HAP-1 (cell line): ENCODE measurements at regions not wholly inside any gene's neighbourhood (a gene's known extent, or its start where the extent isn't known, plus 50 kb on each side); places are given as distances from the start of the nearest gene placed in this dataset.
A peak's percentile ranks its signal among the peaks of the same experiment; 100 is the strongest.

ENCODE experiments used
- DNase-seq, 2 experiments: peaks; one replicate each; pipeline ENCODE4 v3.0.0-alpha.2; 2016 to 2020; ENCODE audit warnings: low spot score in 2 of 2
- H3K27me3 ChIP-seq: fragments of 250-450 bp; sonication (Bioruptor Pico); 2 replicates; pipeline ENCODE4 v1.5.1; 2020; ENCODE audit warnings: low read depth, mild to moderate bottlenecking, moderate library complexity
- H3K36me3 ChIP-seq: fragments of 250-450 bp; sonication (Bioruptor Pico); replicated peaks from 2 replicates; pipeline ENCODE4 v1.5.1; 2020; ENCODE audit warnings: mild to moderate bottlenecking
- H3K4me1 ChIP-seq: fragments of 250-450 bp; sonication (Bioruptor Pico); 2 replicates; pipeline ENCODE4 v1.5.1; 2020; ENCODE audit warnings: mild to moderate bottlenecking
- H3K4me3 ChIP-seq: fragments of 250-450 bp; sonication (Bioruptor Pico); 2 replicates; pipeline ENCODE4 v1.5.1; 2020; ENCODE audit warnings: mild to moderate bottlenecking, moderate library complexity
- H3K9me3 ChIP-seq: fragments of 250-450 bp; sonication (Bioruptor Pico); 2 replicates; pipeline ENCODE4 v1.5.1; 2020; ENCODE audit warnings: mild to moderate bottlenecking, moderate library complexity
- in situ Hi-C: fragments of 300-500 bp; cut with MboI; formaldehyde crosslinking; loops from 3 replicates; pipeline ENCODE4 v1.14.3; 2020; ENCODE audit warnings: low sequenced_read_pairs, inconsistent platforms, mixed read lengths

DNA sequence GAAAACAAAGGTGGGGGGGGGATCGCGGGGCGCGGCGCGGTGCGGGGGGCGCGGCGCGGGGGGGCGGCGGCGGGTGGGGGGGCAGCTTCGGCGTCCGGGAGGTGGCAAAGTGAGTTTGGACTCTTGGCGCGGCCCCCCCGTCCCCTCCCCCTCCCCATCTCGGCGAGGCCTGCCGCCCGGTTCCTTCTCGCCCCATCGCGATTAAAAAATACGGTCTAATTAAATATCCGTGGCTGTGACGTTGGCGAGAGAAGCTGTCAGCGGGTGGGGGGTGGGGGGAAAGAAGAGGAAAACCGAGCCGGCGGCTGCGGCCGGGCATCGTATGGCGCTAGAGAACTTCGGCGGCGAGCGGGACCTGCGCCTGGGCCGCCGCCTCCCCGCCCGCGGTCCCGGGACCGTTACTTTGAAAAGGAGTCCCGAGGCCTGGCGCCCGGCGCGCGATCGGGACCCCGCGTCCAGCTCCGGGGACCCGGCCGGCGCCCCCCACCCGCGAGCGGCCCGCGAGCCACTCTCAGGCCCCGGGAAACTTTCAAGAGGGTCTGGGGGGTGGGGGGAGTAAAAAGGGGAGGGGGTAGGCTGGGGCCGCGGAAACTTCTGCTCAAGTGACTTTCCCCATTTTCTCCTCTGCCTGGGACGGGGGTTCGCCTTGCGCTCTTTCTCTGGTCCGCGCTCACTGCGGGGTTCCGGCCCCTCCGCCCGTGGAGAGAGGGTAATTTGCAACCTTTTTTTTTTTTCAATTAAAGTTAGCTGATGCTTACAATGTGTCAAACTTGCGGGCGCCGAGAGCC is 146.3 kb upstream of the ZNF536 start:
- Histone ChIP-seq H3K27me3 (no peaks in the 10 kb centered on the region), H3K4me3 (peak overlapping the region; percentile 58), H3K36me3 (no peaks in the 10 kb centered on the region), H3K4me1 (peaks cover 29% of the 10 kb centered on the region), H3K9me3 (no peaks in the 10 kb centered on the region)
- in situ Hi-C loops, result loop anchor here (10.0 kb wide), 1 partner anchor 429 kb away; no protein-coding TSS in a partner anchor
- DNase-seq, result peak; percentile 19 to 57

DNA sequence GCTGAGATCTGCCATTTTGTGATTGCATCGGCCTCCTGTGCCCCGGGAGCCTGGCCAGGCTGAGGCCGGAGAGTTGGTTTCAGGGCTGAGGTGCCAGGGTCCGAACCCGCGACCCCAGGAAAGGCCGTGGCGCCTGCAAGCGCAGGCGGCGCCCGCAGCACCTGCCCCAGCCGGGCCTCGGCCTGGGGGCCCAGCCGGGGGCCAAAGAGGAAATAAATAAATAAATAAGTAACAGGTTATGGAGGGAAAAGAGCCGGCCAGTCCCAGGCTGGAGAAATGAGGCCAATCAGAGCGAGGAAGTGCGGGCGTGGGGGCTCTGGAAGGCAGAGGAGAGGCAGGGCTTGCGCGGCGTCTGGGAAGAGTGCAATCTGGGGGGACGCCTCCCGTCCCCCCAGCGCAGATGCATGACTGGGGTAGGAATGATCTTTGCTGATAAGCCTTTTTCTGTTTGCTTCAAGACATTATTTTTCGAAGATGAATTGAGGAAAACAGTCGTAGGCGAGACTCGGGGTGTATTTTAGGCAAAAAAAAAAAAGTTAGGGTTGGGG is 145.6 kb upstream of the ZNF536 start:
- no peaks in the 10 kb centered on the region for H3K27me3 ChIP-seq
- H3K4me1 ChIP-seq, result peaks cover 29% of the 10 kb centered on the region
- H3K9me3 ChIP-seq, result no peaks in the 10 kb centered on the region
- in situ Hi-C loops, result loop anchor here (10.0 kb wide), 1 partner anchor 428 kb away; no protein-coding TSS in a partner anchor
- DNase-seq, result peak; percentile 49 to 77
- peak overlapping the region; percentile 58 for H3K4me3 ChIP-seq
- no peaks in the 10 kb centered on the region for H3K36me3 ChIP-seq

- peaks cover 29% of the 10 kb centered on the region for H3K4me1 ChIP-seq
- in situ Hi-C loops, result loop anchor here (10.0 kb wide), 1 partner anchor 428 kb away; no protein-coding TSS in a partner anchor
- DNase-seq, result peak; percentile 57 to 84
- peak overlapping the region; percentile 58 for H3K4me3 ChIP-seq
- no peaks in the 10 kb centered on the region for H3K27me3 ChIP-seq
- H3K36me3 ChIP-seq, result no peaks in the 10 kb centered on the region
- H3K9me3 ChIP-seq, result no peaks in the 10 kb centered on the region
Measured at GRCh38 chr19:30227012-30227621, 145.1 kb upstream of the ZNF536 start.

DNA sequence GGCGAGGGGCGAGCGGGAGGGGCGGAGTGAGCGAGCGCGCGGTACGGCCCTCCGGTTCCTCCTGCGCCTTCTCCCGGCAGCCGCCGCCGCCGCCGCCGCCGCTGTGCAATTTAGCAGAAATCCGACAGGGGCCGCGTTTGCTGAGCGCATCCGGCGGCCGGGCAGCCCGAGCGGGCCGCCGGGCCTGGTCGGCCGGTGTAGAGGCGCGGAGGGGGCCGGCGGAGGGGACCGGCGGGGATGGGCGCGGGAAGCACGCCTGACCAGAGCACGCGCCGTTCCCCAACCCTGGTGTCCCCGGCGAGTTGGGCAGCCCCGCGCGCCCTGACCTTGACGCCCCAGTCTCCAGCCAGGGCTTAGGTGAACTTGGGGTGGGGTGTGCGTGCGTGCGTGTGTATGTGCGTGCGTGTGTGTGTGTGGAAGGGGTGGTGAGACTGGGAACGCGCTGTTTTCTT is 144.5 kb upstream of the ZNF536 start:
- H3K4me3 ChIP-seq, result peak overlapping the region; percentile 58
- H3K27me3 ChIP-seq, result no peaks in the 10 kb centered on the region

GRCh38 chr19:30228113-30228834 is 143.9 kb upstream of the ZNF536 start:
- peaks cover 18% of the 10 kb centered on the region for H3K4me1 ChIP-seq
- peak; percentile 33 to 75 for DNase-seq
- in situ Hi-C loops, result loop anchor here (10.0 kb wide), 1 partner anchor 427 kb away; no protein-coding TSS in a partner anchor
- H3K9me3 ChIP-seq, result no peaks in the 10 kb centered on the region
- no peaks in the 10 kb centered on the region for H3K36me3 ChIP-seq
- peak overlapping the region; percentile 58 for H3K4me3 ChIP-seq
- no peaks in the 10 kb centered on the region for H3K27me3 ChIP-seq

More for the DNA sequence above, 144.5 kb upstream of the ZNF536 start:
- Histone ChIP-seq H3K36me3 (no peaks in the 10 kb centered on the region), H3K4me1 (peaks cover 24% of the 10 kb centered on the region), H3K9me3 (no peaks in the 10 kb centered on the region)
- peak; percentile 77 to 87 for DNase-seq
- in situ Hi-C loops, result loop anchor here (10.0 kb wide), 1 partner anchor 427 kb away; no protein-coding TSS in a partner anchor

GRCh38 chr19:30228835-30229524 is 143.2 kb upstream of the ZNF536 start:
- Histone ChIP-seq H3K9me3 (no peaks in the 10 kb centered on the region), H3K27me3 (no peaks in the 10 kb centered on the region), H3K36me3 (no peaks in the 10 kb centered on the region), H3K4me1 (peaks cover 14% of the 10 kb centered on the region), H3K4me3 (peak overlapping the region; percentile 58)
- DNase-seq, result peak; percentile 27 to 41
- in situ Hi-C loops, result loop anchor here (10.0 kb wide), 1 partner anchor 426 kb away; no protein-coding TSS in a partner anchor

GRCh38 chr19:30229525-30230174 is 142.5 kb upstream of the ZNF536 start:
- peak overlapping the region; percentile 58 for H3K4me3 ChIP-seq
- no peaks in the 10 kb centered on the region for H3K36me3 ChIP-seq
- in situ Hi-C loops, result loop anchor here (10.0 kb wide), 1 partner anchor 425 kb away; no protein-coding TSS in a partner anchor
- no peaks in the 10 kb centered on the region for H3K27me3 ChIP-seq
- peaks cover 14% of the 10 kb centered on the region for H3K4me1 ChIP-seq
- no peaks in the 10 kb centered on the region for H3K9me3 ChIP-seq
- DNase-seq, result peak; percentile 37 to 50

GRCh38 chr19:30231408-30232318 is 140.5 kb upstream of the ZNF536 start:
- Histone ChIP-seq H3K9me3 (no peaks in the 10 kb centered on the region), H3K36me3 (no peaks in the 10 kb centered on the region; the same call in 1 of the 2 replicates), H3K4me3 (no peak overlapping the region), H3K4me1 (peaks cover 14% of the 10 kb centered on the region), H3K27me3 (no peaks in the 10 kb centered on the region)
- in situ Hi-C loops, result no loop called here
- DNase-seq, result no peak

DNA sequence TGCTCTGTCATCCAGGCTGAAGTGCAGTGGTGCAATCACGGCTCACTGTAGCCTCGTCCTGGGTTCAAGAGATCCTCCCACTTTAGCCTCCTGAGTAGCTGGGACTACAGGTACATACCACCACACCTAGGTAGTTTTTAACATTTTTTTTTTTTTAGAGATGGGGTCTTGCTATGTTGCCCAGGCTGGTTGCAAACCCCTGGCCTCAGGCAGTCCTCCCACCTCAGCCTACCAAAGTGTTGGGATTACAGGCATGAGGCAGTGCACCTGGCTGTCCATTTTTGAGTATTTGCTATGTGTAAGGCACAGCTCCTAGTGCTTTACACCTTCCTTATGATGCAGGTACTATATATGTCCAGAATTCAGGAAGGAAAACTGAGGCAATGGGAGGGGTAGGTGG is 138.8 kb upstream of the ZNF536 start:
- in situ Hi-C loops, result no loop called here
- H3K4me1 ChIP-seq, result peaks cover 14% of the 10 kb centered on the region
- no peaks in the 10 kb centered on the region for H3K27me3 ChIP-seq
- H3K9me3 ChIP-seq, result no peaks in the 10 kb centered on the region
- no peaks in the 10 kb centered on the region; the same call in 1 of the 2 replicates for H3K36me3 ChIP-seq
- DNase-seq, result no peak
- H3K4me3 ChIP-seq, result no peak overlapping the region

DNA sequence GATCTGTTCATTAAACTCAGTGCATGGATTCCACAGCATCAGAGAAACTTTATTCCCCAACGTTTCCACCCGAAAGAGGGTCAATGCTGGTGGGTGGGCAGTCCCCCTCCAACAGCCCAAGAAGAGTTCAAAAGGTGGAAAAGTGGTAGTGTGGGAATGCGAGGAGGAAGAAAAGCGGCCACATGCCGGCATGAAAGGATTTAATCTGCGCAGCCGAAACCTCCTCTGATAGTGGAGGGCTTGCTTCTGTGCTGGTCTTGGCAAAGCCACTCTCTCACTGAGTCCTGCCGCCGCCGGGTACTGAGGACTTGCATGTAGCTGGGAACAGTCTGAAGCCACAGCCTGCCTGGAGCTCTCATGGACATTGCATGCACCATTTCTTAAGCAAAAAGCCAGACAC is 136.2 kb upstream of the ZNF536 start:
- H3K27me3 ChIP-seq, result no peaks in the 10 kb centered on the region
- H3K9me3 ChIP-seq, result no peaks in the 10 kb centered on the region
- peaks cover 4% of the 10 kb centered on the region; the same call in 1 of the 2 replicates for H3K36me3 ChIP-seq
- in situ Hi-C loops, result no loop called here
- H3K4me3 ChIP-seq, result no peak overlapping the region
- no peaks in the 10 kb centered on the region for H3K4me1 ChIP-seq
- DNase-seq, result no peak

GRCh38 chr19:30236587-30236986 is 135.6 kb upstream of the ZNF536 start:
- Histone ChIP-seq H3K36me3 (peaks cover 4% of the 10 kb centered on the region; the same call in 1 of the 2 replicates), H3K27me3 (no peaks in the 10 kb centered on the region), H3K4me3 (no peak overlapping the region), H3K9me3 (no peaks in the 10 kb centered on the region), H3K4me1 (no peaks in the 10 kb centered on the region)
- no peak for DNase-seq
- in situ Hi-C loops, result no loop called here

GRCh38 chr19:30237140-30237539 is 135.0 kb upstream of the ZNF536 start:
- in situ Hi-C loops, result no loop called here
- Histone ChIP-seq H3K4me1 (no peaks in the 10 kb centered on the region), H3K4me3 (no peak overlapping the region), H3K36me3 (peaks cover 4% of the 10 kb centered on the region; the same call in 1 of the 2 replicates), H3K27me3 (no peaks in the 10 kb centered on the region), H3K9me3 (no peaks in the 10 kb centered on the region)
- DNase-seq, result no peak
